HFFc6 (cell line): ENCODE measurements at regions not wholly inside any gene's neighbourhood (a gene's known extent, or its start where the extent isn't known, plus 50 kb on each side); places are given as distances from the start of the nearest gene placed in this dataset.

Source experiments
- DNase-seq: peaks from one replicate; pipeline ENCODE4 v3.0.0-alpha.2; 2018
- H3K27ac Mint-ChIP-seq: 2 replicates; pipeline ENCODE4 v1.8.0; 2020; ENCODE audit warnings: mild to moderate bottlenecking, mixed read lengths
- H3K27me3 Mint-ChIP-seq: 2 replicates; pipeline ENCODE4 v1.8.0; 2021; ENCODE audit warnings: mild to moderate bottlenecking, moderate library complexity, mixed read lengths; ENCODE audit not compliant: insufficient read depth
- H3K36me3 Mint-ChIP-seq: 2 replicates; pipeline ENCODE4 v1.8.0; 2021; ENCODE audit warnings: low read depth, mixed read lengths
- H3K4me1 Mint-ChIP-seq: 2 replicates; pipeline ENCODE4 v1.8.0; 2020; ENCODE audit warnings: low read depth, mixed read lengths
- H3K4me3 Mint-ChIP-seq: 2 replicates; pipeline ENCODE4 v1.8.0; 2020; ENCODE audit warnings: mild to moderate bottlenecking, moderate library complexity, mixed read lengths
- H3K9me3 Mint-ChIP-seq: 2 replicates; pipeline ENCODE4 v1.8.0; 2020; ENCODE audit warnings: mild to moderate bottlenecking, mixed read lengths
- CTCF ChIP-seq: fragments of 200-600 bp; sonication (generic); IDR thresholded peaks from 2 replicates; pipeline ENCODE4 v1.5.0; 2021; ENCODE audit warnings: antibody characterized with exemption, mild to moderate bottlenecking

GRCh38 chr12:65634061-65634460, 190.2 kb upstream of the HMGA2 start:
- peak overlapping the region; percentile 7; the same call in 1 of the 2 replicates for H3K4me3 Mint-ChIP-seq
- no peaks in the 10 kb centered on the region for H3K9me3 Mint-ChIP-seq
- TF ChIP-seq CTCF: no peak
- DNase-seq: no peak
- no peaks in the 10 kb centered on the region for H3K27me3 Mint-ChIP-seq
- peak overlapping the region; percentile 95 for H3K27ac Mint-ChIP-seq
- H3K4me1 Mint-ChIP-seq: peaks cover 97% of the 10 kb centered on the region
- peaks cover 2% of the 10 kb centered on the region; the same call in 1 of the 2 replicates for H3K36me3 Mint-ChIP-seq

GRCh38 chr12:65634626-65635331, 189.5 kb upstream of the HMGA2 start:
- H3K36me3 Mint-ChIP-seq: peaks cover 10% of the 10 kb centered on the region; the same call in 1 of the 2 replicates
- H3K4me1 Mint-ChIP-seq: peaks cover 97% of the 10 kb centered on the region
- no peaks in the 10 kb centered on the region for H3K27me3 Mint-ChIP-seq
- H3K4me3 Mint-ChIP-seq: peak overlapping the region; percentile 52
- H3K27ac Mint-ChIP-seq: peak overlapping the region; percentile 95
- no peaks in the 10 kb centered on the region for H3K9me3 Mint-ChIP-seq
- TF ChIP-seq CTCF: no peak
- DNase-seq: peak; percentile 76

GRCh38 chr12:65636436-65636835, 187.8 kb upstream of the HMGA2 start:
- Mint-ChIP-seq H3K36me3 (peaks cover 12% of the 10 kb centered on the region; the same call in 1 of the 2 replicates), H3K27ac (peak overlapping the region; percentile 95), H3K4me3 (no peak overlapping the region), H3K4me1 (peaks cover 97% of the 10 kb centered on the region), H3K9me3 (no peaks in the 10 kb centered on the region), H3K27me3 (no peaks in the 10 kb centered on the region)
- TF ChIP-seq CTCF: no peak
- DNase-seq: no peak

GRCh38 chr12:65637150-65637549, 187.1 kb upstream of the HMGA2 start:
- H3K27me3 Mint-ChIP-seq: no peaks in the 10 kb centered on the region
- no peak for DNase-seq

GRCh38 chr12:65637774-65638173, 186.5 kb upstream of the HMGA2 start:
- Mint-ChIP-seq H3K27me3 (no peaks in the 10 kb centered on the region), H3K4me3 (no peak overlapping the region), H3K4me1 (peaks cover 97% of the 10 kb centered on the region), H3K27ac (peak overlapping the region; percentile 82), H3K9me3 (no peaks in the 10 kb centered on the region), H3K36me3 (peaks cover 24% of the 10 kb centered on the region; the same call in 1 of the 2 replicates)
- DNase-seq: peak; percentile 42
- TF ChIP-seq CTCF: no peak

More at GRCh38 chr12:65637150-65637549, 187.1 kb upstream of the HMGA2 start:
- Mint-ChIP-seq H3K27ac (peak overlapping the region; percentile 82), H3K4me1 (peaks cover 97% of the 10 kb centered on the region), H3K9me3 (no peaks in the 10 kb centered on the region), H3K36me3 (peaks cover 20% of the 10 kb centered on the region; the same call in 1 of the 2 replicates), H3K4me3 (no peak overlapping the region)
- no peak for TF ChIP-seq CTCF
